ENCODE measurements at regions not wholly inside any gene's neighbourhood (a gene's known extent, or its start where the extent isn't known, plus 50 kb on each side); places are given as distances from the start of the nearest gene placed in this dataset.

DNA sequence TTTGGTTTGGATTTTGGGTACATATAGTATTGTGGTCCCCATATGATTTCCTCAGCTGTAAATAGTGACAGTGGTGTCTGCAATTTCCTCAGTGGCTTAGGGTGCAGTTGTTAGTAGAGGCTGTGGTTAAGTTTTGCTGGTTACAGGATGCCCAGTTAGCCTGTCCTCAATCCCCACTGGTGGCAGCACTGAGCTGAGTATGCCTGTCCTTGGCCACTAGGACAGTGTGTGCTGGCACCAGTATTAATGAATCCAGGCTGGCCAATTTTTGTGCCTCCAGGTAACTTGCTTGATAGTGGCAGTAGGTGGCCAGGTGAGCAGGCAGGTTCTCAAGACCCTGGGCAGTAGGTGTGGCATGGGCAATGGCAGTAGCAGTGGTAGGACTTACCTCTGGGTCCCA, 973.1 kb downstream of the TMEM182 start:
- Histone ChIP-seq H3K27ac (ENCODE audit: low read depth, low read length) (no peak overlapping the region), H3K4me3 (ENCODE audit: low read depth in 1 of 2, low read length in 2 of 2) (no peak overlapping the region), H3K36me3 (ENCODE audit: control insufficient read depth in 1 of 2, insufficient read depth in 2 of 2, low read length in 2 of 2) (no peaks in the 10 kb centered on the region), H3K27me3 (ENCODE audit: control insufficient read depth in 1 of 2, insufficient read depth in 2 of 2, low read length in 2 of 2) (no peaks in the 10 kb centered on the region), H3K9ac (ENCODE audit: low read depth in 1 of 2, low read length in 2 of 2) (no peak overlapping the region), H3K4me1 (ENCODE audit: control insufficient read depth in 1 of 2, insufficient read depth in 2 of 2, low read length in 2 of 2) (no peaks in the 10 kb centered on the region), H3K9me3 (ENCODE audit: control insufficient read depth in 1 of 2, low read length in 2 of 2) (peaks cover 6 to 18% of the 10 kb centered on the region in 2 donors)

DNA sequence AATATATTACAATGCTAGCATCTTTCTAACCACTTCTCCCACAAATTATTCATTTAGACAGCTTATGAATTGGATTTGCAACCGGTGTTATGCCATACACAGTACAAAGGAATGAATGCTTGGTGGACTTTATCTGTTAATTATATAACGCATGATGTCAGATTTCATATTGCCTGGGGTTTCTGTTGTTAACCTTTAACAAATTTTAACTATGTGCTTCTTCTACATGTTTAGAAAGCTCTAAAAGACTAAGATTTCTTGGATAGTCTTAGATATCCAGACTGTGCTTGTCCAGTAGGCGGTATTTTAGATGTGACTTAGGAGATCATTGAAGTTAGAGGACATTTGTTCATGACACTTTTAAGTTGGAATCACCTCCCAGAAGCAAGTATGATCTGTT, 976.3 kb downstream of the TMEM182 start:
- H3K4me3 ChIP-seq (ENCODE audit: low read depth in 1 of 2, low read length in 2 of 2) = no peak overlapping the region

DNA sequence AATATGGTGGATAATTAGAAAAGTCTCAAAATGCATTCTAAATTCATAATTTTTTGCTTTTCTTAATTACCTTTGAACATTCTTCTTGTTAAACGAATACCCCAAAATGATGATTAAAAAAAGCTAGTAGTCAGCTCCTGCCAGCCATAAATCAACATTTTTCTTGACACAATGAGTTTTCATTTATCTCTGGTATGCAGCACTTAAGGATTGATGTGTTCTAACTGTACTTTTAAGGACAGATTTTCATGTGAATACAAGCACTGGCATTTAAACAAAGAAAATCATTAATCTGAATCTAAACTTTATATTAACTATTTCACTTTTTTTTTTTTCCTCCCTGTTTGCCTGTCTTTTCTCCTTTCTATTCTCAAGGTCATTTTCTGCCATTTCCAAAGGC, 976.8 kb downstream of the TMEM182 start:
- Histone ChIP-seq H3K36me3 (ENCODE audit: control insufficient read depth in 1 of 2, insufficient read depth in 2 of 2, low read length in 2 of 2) (no peaks in the 10 kb centered on the region), H3K27me3 (ENCODE audit: control insufficient read depth in 1 of 2, insufficient read depth in 2 of 2, low read length in 2 of 2) (no peaks in the 10 kb centered on the region), H3K4me3 (ENCODE audit: low read depth in 1 of 2, low read length in 2 of 2) (no peak overlapping the region)

More for the DNA sequence above, 976.3 kb downstream of the TMEM182 start:
- Histone ChIP-seq H3K27ac (ENCODE audit: low read depth, low read length) (no peak overlapping the region), H3K9ac (ENCODE audit: low read depth in 1 of 2, low read length in 2 of 2) (no peak overlapping the region), H3K27me3 (ENCODE audit: control insufficient read depth in 1 of 2, insufficient read depth in 2 of 2, low read length in 2 of 2) (no peaks in the 10 kb centered on the region), H3K4me1 (ENCODE audit: control insufficient read depth in 1 of 2, insufficient read depth in 2 of 2, low read length in 2 of 2) (no peaks in the 10 kb centered on the region), H3K9me3 (ENCODE audit: control insufficient read depth in 1 of 2, low read length in 2 of 2) (peaks cover 6 to 16% of the 10 kb centered on the region in 2 donors), H3K36me3 (ENCODE audit: control insufficient read depth in 1 of 2, insufficient read depth in 2 of 2, low read length in 2 of 2) (no peaks in the 10 kb centered on the region)

DNA sequence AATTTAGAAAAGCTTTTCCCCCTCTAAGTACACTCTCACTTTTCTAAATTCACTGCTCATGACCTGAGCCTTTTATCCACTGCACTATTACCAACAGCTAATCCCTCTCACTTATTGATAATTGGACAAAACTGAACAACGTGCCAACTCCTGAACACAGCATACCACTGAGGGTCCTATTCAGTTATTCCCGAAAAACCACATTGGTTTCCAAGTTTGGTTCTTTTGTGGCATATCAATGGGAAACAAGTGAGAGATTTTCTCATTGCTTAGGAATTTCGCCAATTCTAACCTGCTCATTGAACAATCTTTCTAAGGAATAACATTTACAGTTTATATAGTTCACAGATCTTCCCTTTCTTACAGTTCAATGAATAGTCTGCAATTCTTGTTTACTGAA, 977.4 kb downstream of the TMEM182 start:
- Histone ChIP-seq H3K9ac (ENCODE audit: low read depth in 1 of 2, low read length in 2 of 2) (no peak overlapping the region), H3K27ac (ENCODE audit: low read depth, low read length) (no peak overlapping the region), H3K4me3 (ENCODE audit: low read depth in 1 of 2, low read length in 2 of 2) (no peak overlapping the region), H3K4me1 (ENCODE audit: control insufficient read depth in 1 of 2, insufficient read depth in 2 of 2, low read length in 2 of 2) (no peaks in the 10 kb centered on the region), H3K9me3 (ENCODE audit: control insufficient read depth in 1 of 2, low read length in 2 of 2) (peaks cover under 1 to 7% of the 10 kb centered on the region in 2 donors), H3K36me3 (ENCODE audit: control insufficient read depth in 1 of 2, insufficient read depth in 2 of 2, low read length in 2 of 2) (no peaks in the 10 kb centered on the region), H3K27me3 (ENCODE audit: control insufficient read depth in 1 of 2, insufficient read depth in 2 of 2, low read length in 2 of 2) (no peaks in the 10 kb centered on the region)

More for the DNA sequence above, 976.8 kb downstream of the TMEM182 start:
- Histone ChIP-seq H3K27ac (ENCODE audit: low read depth, low read length) (no peak overlapping the region), H3K9me3 (ENCODE audit: control insufficient read depth in 1 of 2, low read length in 2 of 2) (peaks cover 6 to 11% of the 10 kb centered on the region in 2 donors), H3K9ac (ENCODE audit: low read depth in 1 of 2, low read length in 2 of 2) (no peak overlapping the region), H3K4me1 (ENCODE audit: control insufficient read depth in 1 of 2, insufficient read depth in 2 of 2, low read length in 2 of 2) (no peaks in the 10 kb centered on the region)

DNA sequence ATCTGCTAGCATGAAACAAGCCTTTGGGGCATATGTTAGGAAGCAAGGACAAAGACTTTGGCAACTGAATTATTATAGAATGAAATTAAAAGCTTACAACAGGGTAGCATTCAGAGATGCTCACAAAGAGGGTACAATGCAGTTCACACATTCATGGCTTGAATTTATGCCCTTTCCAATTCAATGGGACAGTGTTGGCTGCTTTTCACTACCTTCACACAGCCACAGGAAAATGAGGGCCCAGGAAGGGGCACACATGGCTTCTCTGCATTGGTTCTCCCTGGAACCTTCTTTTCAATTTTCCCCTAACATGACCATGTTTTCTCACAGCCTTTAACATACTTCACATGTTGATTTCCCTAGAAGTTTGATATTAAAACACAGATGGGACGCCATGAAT, 978.1 kb downstream of the TMEM182 start:
- Histone ChIP-seq H3K4me3 (ENCODE audit: low read depth in 1 of 2, low read length in 2 of 2) (no peak overlapping the region), H3K4me1 (ENCODE audit: control insufficient read depth in 1 of 2, insufficient read depth in 2 of 2, low read length in 2 of 2) (no peaks in the 10 kb centered on the region), H3K9me3 (ENCODE audit: control insufficient read depth in 1 of 2, low read length in 2 of 2) (peaks cover 0 to 3% of the 10 kb centered on the region in 2 donors), H3K27ac (ENCODE audit: low read depth, low read length) (no peak overlapping the region), H3K27me3 (ENCODE audit: control insufficient read depth in 1 of 2, insufficient read depth in 2 of 2, low read length in 2 of 2) (no peaks in the 10 kb centered on the region), H3K36me3 (ENCODE audit: control insufficient read depth in 1 of 2, insufficient read depth in 2 of 2, low read length in 2 of 2) (no peaks in the 10 kb centered on the region), H3K9ac (ENCODE audit: low read depth in 1 of 2, low read length in 2 of 2) (no peak overlapping the region)

DNA sequence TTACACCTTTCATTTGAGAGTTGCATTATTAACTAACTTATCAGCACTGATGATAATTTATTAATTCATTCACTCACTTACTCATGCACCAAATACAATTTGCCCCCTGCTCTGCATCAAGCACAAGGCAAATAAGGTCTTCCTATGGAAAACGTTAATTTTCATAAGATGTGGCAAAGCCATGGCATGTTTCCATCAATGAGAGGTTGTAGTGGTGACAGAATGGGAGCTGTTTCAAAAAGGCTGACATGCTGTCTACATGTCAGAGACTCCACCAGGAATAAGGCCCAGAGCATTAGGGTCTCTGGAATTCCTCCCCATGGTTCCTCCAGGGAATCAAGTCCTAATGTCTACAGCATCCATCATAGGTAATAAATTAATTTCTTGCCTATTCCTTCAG, 978.8 kb downstream of the TMEM182 start:
- Histone ChIP-seq H3K4me3 (ENCODE audit: low read depth in 1 of 2, low read length in 2 of 2) (no peak overlapping the region), H3K27ac (ENCODE audit: low read depth, low read length) (no peak overlapping the region), H3K9me3 (ENCODE audit: control insufficient read depth in 1 of 2, low read length in 2 of 2) (no peaks in the 10 kb centered on the region), H3K4me1 (ENCODE audit: control insufficient read depth in 1 of 2, insufficient read depth in 2 of 2, low read length in 2 of 2) (no peaks in the 10 kb centered on the region), H3K9ac (ENCODE audit: low read depth in 1 of 2, low read length in 2 of 2) (no peak overlapping the region), H3K27me3 (ENCODE audit: control insufficient read depth in 1 of 2, insufficient read depth in 2 of 2, low read length in 2 of 2) (no peaks in the 10 kb centered on the region), H3K36me3 (ENCODE audit: control insufficient read depth in 1 of 2, insufficient read depth in 2 of 2, low read length in 2 of 2) (no peaks in the 10 kb centered on the region)

DNA sequence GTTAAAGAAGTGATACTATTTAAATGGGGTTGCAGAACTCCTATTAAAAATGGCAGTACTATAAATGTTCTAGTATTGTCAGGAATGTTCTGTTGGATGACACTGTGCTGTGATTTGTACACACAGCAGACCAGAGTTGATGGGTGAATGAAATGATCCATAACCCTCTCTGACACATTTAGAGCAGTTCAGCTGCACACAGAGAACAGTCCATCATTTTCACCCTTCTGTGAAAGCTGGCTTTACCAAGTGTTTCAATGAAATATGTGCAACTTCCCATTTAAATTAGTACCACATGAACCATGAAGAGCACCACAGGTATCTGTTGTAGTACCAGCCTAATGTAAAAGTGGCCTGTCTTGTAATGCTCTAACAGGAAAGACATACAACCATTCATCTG, 981.4 kb downstream of the TMEM182 start:
- Histone ChIP-seq H3K4me3 (ENCODE audit: low read depth in 1 of 2, low read length in 2 of 2) (no peak overlapping the region), H3K9ac (ENCODE audit: low read depth in 1 of 2, low read length in 2 of 2) (no peak overlapping the region), H3K36me3 (ENCODE audit: control insufficient read depth in 1 of 2, insufficient read depth in 2 of 2, low read length in 2 of 2) (no peaks in the 10 kb centered on the region), H3K27ac (ENCODE audit: low read depth, low read length) (no peak overlapping the region), H3K27me3 (ENCODE audit: control insufficient read depth in 1 of 2, insufficient read depth in 2 of 2, low read length in 2 of 2) (no peaks in the 10 kb centered on the region), H3K4me1 (ENCODE audit: control insufficient read depth in 1 of 2, insufficient read depth in 2 of 2, low read length in 2 of 2) (no peaks in the 10 kb centered on the region), H3K9me3 (ENCODE audit: control insufficient read depth in 1 of 2, low read length in 2 of 2) (no peaks in the 10 kb centered on the region)

DNA sequence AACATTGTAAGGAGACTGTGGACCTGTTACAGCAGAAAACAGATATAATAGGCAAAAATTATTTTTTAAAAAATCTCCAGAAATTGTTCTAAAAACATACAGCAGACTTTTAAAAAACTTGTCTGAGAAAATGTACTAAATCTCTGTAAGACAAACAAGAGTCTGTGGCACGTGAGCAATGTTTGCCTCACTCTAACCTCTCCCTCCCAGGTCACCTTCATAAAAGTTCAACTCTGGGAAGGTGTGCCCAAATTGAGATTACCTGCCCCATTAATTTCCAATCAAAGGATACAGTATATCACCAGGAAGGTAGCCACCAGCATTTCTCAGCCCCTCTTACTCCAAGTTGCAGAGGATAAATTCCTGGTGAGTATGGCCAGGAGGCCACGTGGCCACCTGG, 992.7 kb downstream of the TMEM182 start:
- Histone ChIP-seq H3K27me3 (ENCODE audit: control insufficient read depth in 1 of 2, insufficient read depth in 2 of 2, low read length in 2 of 2) (no peaks in the 10 kb centered on the region), H3K27ac (ENCODE audit: low read depth, low read length) (no peak overlapping the region), H3K4me1 (ENCODE audit: control insufficient read depth in 1 of 2, insufficient read depth in 2 of 2, low read length in 2 of 2) (no peaks in the 10 kb centered on the region), H3K36me3 (ENCODE audit: control insufficient read depth in 1 of 2, insufficient read depth in 2 of 2, low read length in 2 of 2) (no peaks in the 10 kb centered on the region), H3K9ac (ENCODE audit: low read depth in 1 of 2, low read length in 2 of 2) (no peak overlapping the region), H3K9me3 (ENCODE audit: control insufficient read depth in 1 of 2, low read length in 2 of 2) (no peaks in the 10 kb centered on the region), H3K4me3 (ENCODE audit: low read depth in 1 of 2, low read length in 2 of 2) (no peak overlapping the region)

DNA sequence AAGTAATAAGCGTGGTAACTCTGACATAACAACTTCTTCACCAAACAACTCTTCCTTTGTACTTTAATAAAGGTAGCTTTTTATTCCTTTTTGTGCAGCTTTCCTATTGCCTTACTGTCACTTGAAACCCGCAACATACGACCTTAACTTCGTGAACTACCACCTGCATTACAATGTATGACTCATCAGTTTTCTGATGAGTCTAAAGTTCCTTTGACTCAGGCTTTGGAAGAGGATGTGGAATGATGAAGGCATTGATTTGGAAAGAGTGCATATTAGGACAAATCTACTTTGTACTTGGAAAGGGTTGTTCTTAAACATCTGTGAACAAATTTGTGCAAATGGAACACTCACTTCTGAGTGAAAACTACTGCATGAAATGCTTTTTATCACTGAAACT, 1012.1 kb downstream of the TMEM182 start:
- H3K9ac ChIP-seq (ENCODE audit: low read depth in 1 of 2, low read length in 2 of 2) = no peak overlapping the region
- H3K4me1 ChIP-seq (ENCODE audit: control insufficient read depth in 1 of 2, insufficient read depth in 2 of 2, low read length in 2 of 2) = no peaks in the 10 kb centered on the region
- no peak overlapping the region for H3K4me3 ChIP-seq (ENCODE audit: low read depth in 1 of 2, low read length in 2 of 2)
- H3K9me3 ChIP-seq (ENCODE audit: control insufficient read depth in 1 of 2, low read length in 2 of 2) = no peaks in the 10 kb centered on the region
- H3K36me3 ChIP-seq (ENCODE audit: control insufficient read depth in 1 of 2, insufficient read depth in 2 of 2, low read length in 2 of 2) = no peaks in the 10 kb centered on the region
- H3K27me3 ChIP-seq (ENCODE audit: control insufficient read depth in 1 of 2, insufficient read depth in 2 of 2, low read length in 2 of 2) = no peaks in the 10 kb centered on the region
- H3K27ac ChIP-seq (ENCODE audit: low read depth, low read length) = no peak overlapping the region

DNA sequence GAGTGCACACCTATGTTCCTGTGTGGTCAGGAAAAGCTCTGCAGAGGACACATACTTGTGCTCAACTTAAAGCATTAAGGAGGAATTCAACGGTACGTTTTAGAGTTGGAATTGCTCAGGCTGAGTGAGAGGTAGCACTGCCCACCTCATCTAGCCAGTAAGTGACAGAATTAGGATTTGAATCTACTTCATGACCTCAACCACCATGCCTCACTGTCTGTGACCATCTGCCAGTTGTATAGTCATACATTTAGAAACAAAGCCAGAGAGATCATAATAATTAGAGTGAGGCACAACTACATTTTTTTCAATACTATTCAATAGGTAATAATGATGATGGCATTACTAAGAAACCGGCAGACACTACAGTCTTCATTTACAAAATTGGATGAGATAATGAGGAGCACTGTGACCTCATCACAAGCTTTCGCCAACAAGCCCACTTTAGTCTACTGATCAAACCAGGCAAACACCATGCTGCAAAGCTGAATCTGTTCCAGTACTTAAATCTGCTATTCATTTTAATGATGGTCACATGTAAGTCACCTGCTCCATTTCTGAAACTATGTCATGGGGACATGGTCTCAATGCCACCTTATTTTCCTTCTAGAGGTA, 1018.4 kb downstream of the TMEM182 start:
- no peak overlapping the region for H3K9ac ChIP-seq (ENCODE audit: low read depth in 1 of 2, low read length in 2 of 2)
- H3K27ac ChIP-seq (ENCODE audit: low read depth, low read length) = no peak overlapping the region
- H3K9me3 ChIP-seq (ENCODE audit: control insufficient read depth in 1 of 2, low read length in 2 of 2) = no peaks in the 10 kb centered on the region
- no peaks in the 10 kb centered on the region for H3K36me3 ChIP-seq (ENCODE audit: control insufficient read depth in 1 of 2, insufficient read depth in 2 of 2, low read length in 2 of 2)
- H3K4me3 ChIP-seq (ENCODE audit: low read depth in 1 of 2, low read length in 2 of 2) = no peak overlapping the region
- no peaks in the 10 kb centered on the region for H3K4me1 ChIP-seq (ENCODE audit: control insufficient read depth in 1 of 2, insufficient read depth in 2 of 2, low read length in 2 of 2)
- H3K27me3 ChIP-seq (ENCODE audit: control insufficient read depth in 1 of 2, insufficient read depth in 2 of 2, low read length in 2 of 2) = no peaks in the 10 kb centered on the region

DNA sequence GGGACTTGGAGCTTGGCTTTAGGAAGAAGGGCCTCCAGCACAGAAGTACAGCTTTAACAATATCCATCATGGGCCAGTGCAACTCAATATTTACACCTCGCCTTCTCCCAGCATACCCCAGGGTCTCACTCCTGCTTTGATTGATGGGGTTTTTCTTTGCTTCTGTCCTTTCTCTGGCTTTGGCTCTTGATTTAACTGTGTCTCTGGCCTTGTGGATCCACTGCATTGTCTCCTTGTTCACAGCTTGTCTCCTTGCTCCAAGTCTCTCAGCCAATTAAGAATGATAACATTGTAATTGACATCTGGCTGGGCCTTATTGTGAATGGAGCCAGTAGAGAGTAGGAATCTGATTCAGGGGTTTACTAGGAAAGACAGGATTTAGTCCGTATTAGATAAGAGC, 1019.5 kb downstream of the TMEM182 start:
- H3K36me3 ChIP-seq (ENCODE audit: control insufficient read depth in 1 of 2, insufficient read depth in 2 of 2, low read length in 2 of 2) = no peaks in the 10 kb centered on the region
- no peak overlapping the region for H3K27ac ChIP-seq (ENCODE audit: low read depth, low read length)
- no peaks in the 10 kb centered on the region for H3K4me1 ChIP-seq (ENCODE audit: control insufficient read depth in 1 of 2, insufficient read depth in 2 of 2, low read length in 2 of 2)
- no peaks in the 10 kb centered on the region for H3K27me3 ChIP-seq (ENCODE audit: control insufficient read depth in 1 of 2, insufficient read depth in 2 of 2, low read length in 2 of 2)
- H3K9ac ChIP-seq (ENCODE audit: low read depth in 1 of 2, low read length in 2 of 2) = no peak overlapping the region
- H3K4me3 ChIP-seq (ENCODE audit: low read depth in 1 of 2, low read length in 2 of 2) = no peak overlapping the region
- no peaks in the 10 kb centered on the region for H3K9me3 ChIP-seq (ENCODE audit: control insufficient read depth in 1 of 2, low read length in 2 of 2)

All from duodenal mucosa (tissue), 2 donors.